A549 (cell line): ENCODE measurements at regions not wholly inside any gene's neighbourhood (a gene's known extent, or its start where the extent isn't known, plus 50 kb on each side); places are given as distances from the start of the nearest gene placed in this dataset.

Experiments used
- ATAC-seq, 2 experiments: fragments of 200-7000 bp in 1 of 2; fragments of >200 bp in 1 of 2; cut with Nextera tagmentation in 1 of 2; cut with Tn5 transposase in 1 of 2; 3 replicates each; pipeline versions ENCODE4 v1.8.0 to v1.9.1; 2018 to 2020; ENCODE audit warnings: mild to moderate bottlenecking in 1 of 2, moderate library complexity in 1 of 2
- CTCF ChIA-PET: fragments of 300-600 bp; sonication (Branson Sonifier 250); formaldehyde crosslinking; extraction: SDS; loops from one replicate; lab custom pipeline; 2021; ENCODE audit warnings: antibody characterized with exemption, inconsistent platforms; lab: Yijun Ruan, JAX
- POLR2A ChIA-PET: fragments of 350-600 bp; formaldehyde crosslinking; extraction: SDS; loops from one replicate; lab custom pipeline; 2021; ENCODE audit warnings: antibody characterized with exemption, inconsistent platforms; lab: Yijun Ruan, JAX
- DNase-seq, 2 experiments: peaks; one replicate each; pipeline versions ENCODE4 v3.0.0 to v3.0.0-alpha.2; 2011 to 2016; ENCODE audit warnings: low read depth in 1 of 2, low spot score in 1 of 2
- FAIRE-seq: peaks from 2 replicates; lab custom pipeline; 2011; peaks lifted over from hg19 to GRCh38; lab: Jason Lieb, UNC
- H3K27ac ChIP-seq, 2 experiments: fragments of >200 bp; sonication (Bioruptor Twin); formaldehyde crosslinking; 3 replicates each; pipeline ENCODE4 v1.5.1; 2016 to 2017
- H3K4me1 ChIP-seq: fragments of >200 bp; sonication (Bioruptor Twin); formaldehyde crosslinking; 3 replicates; pipeline ENCODE4 v1.6.1; 2016
- H3K4me2 ChIP-seq: fragments of >200 bp; sonication (Bioruptor Twin); formaldehyde crosslinking; 3 replicates; pipeline ENCODE4 v1.6.1; 2016
- H3K4me3 ChIP-seq: fragments of >200 bp; sonication (Bioruptor Twin); formaldehyde crosslinking; 3 replicates; pipeline ENCODE4 v1.5.1; 2016
- H3K9me3 ChIP-seq: fragments of >200 bp; sonication (Bioruptor Twin); formaldehyde crosslinking; 3 replicates; pipeline ENCODE4 v1.6.1; 2016
- ATOH8 ChIP-seq: fragments of 250-450 bp; sonication (Bioruptor Pico); IDR thresholded peaks from 2 replicates; pipeline ENCODE4 v1.5.0; 2020; ENCODE audit warnings: low read depth, mild to moderate bottlenecking, moderate library complexity
- BCL3 ChIP-seq: fragments of >200 bp; sonication (Bioruptor Twin); formaldehyde crosslinking; IDR thresholded peaks from 3 replicates; pipeline ENCODE4 v1.6.1; 2016
- CBX2 ChIP-seq: fragments of 200-600 bp; sonication (generic); IDR thresholded peaks from 2 replicates; pipeline ENCODE4 v1.6.1; 2016; ENCODE audit warnings: low read depth, mild to moderate bottlenecking, borderline replicate concordance
- CBX8 ChIP-seq: fragments of 200-600 bp; sonication (generic); IDR thresholded peaks from 2 replicates; pipeline ENCODE4 v1.6.1; 2016
- CEBPB ChIP-seq, 2 experiments: fragments of >200 bp in 1 of 2; sonication (Bioruptor Twin) in 1 of 2; formaldehyde crosslinking in 1 of 2; IDR thresholded peaks; 2 replicates each; pipeline ENCODE4 v1.6.1; 2012 to 2016
- CHD4 ChIP-seq: fragments of 200-600 bp; sonication (generic); IDR thresholded peaks from 2 replicates; pipeline ENCODE4 v1.6.1; 2016; ENCODE audit warnings: antibody characterized with exemption, mild to moderate bottlenecking, borderline replicate concordance
- EHMT2 ChIP-seq: fragments of 200-600 bp; sonication (generic); IDR thresholded peaks from 2 replicates; pipeline ENCODE4 v1.6.1; 2016; ENCODE audit warnings: antibody characterized with exemption, low read depth, mild to moderate bottlenecking, moderate library complexity
- EP300 ChIP-seq, 2 experiments: fragments of >200 bp; sonication (Bioruptor Twin); formaldehyde crosslinking; IDR thresholded peaks; 2 replicates in 1 of 2; 3 replicates in 1 of 2; pipeline ENCODE4 v1.6.1; 2016 to 2017
- ESRRA ChIP-seq: fragments of 150-350 bp; IDR thresholded peaks from 2 replicates; pipeline ENCODE4 v1.6.1; 2014; ENCODE audit warnings: mild to moderate bottlenecking, low read length, borderline replicate concordance
- FOSB ChIP-seq: fragments of 250-450 bp; sonication (Bioruptor Pico); IDR thresholded peaks from 2 replicates; pipeline ENCODE4 v1.5.0; 2020; ENCODE audit warnings: mild to moderate bottlenecking, moderate library complexity
- FOSL2 ChIP-seq, 2 experiments: fragments of 450-650 bp in 1 of 2; fragments of >200 bp in 1 of 2; sonication (Bioruptor Twin) in 1 of 2; formaldehyde crosslinking; IDR thresholded peaks; 2 replicates each; pipeline versions ENCODE4 v1.5.0 to v1.6.1; 2016 to 2020; ENCODE audit warnings: mild to moderate bottlenecking in 1 of 2, moderate library complexity in 1 of 2
- HEYL ChIP-seq: fragments of 250-450 bp; sonication (Bioruptor Pico); IDR thresholded peaks from 2 replicates; pipeline ENCODE4 v1.8.0; 2021; ENCODE audit warnings: mild to moderate bottlenecking, moderate library complexity
- HMGXB4 ChIP-seq: fragments of 250-450 bp; sonication (Bioruptor Pico); IDR thresholded peaks from 2 replicates; pipeline ENCODE4 v1.5.0; 2021; ENCODE audit warnings: mild to moderate bottlenecking, moderate library complexity, borderline replicate concordance
- HOXA7 ChIP-seq: fragments of 250-450 bp; sonication (Bioruptor Pico); IDR thresholded peaks from 2 replicates; pipeline ENCODE4 v1.5.0; 2020; ENCODE audit warnings: mild to moderate bottlenecking, moderate library complexity
- HOXB13 ChIP-seq: fragments of 250-450 bp; sonication (Bioruptor Pico); IDR thresholded peaks from 2 replicates; pipeline ENCODE4 v1.5.0; 2020; ENCODE audit warnings: low read depth, mild to moderate bottlenecking, moderate library complexity
- HOXB5 ChIP-seq: fragments of 250-450 bp; sonication (Bioruptor Pico); IDR thresholded peaks from 2 replicates; pipeline ENCODE4 v1.5.0; 2020; ENCODE audit warnings: mild to moderate bottlenecking, moderate library complexity
- JUN ChIP-seq, 2 experiments: fragments of >200 bp; sonication (Bioruptor Twin); formaldehyde crosslinking; IDR thresholded peaks; 2 replicates in 1 of 2; 3 replicates in 1 of 2; pipeline ENCODE4 v1.6.1; 2016 to 2017
- JUNB ChIP-seq: fragments of >200 bp; sonication (Bioruptor Twin); formaldehyde crosslinking; IDR thresholded peaks from 2 replicates; pipeline ENCODE4 v1.6.1; 2016
- KDM1A ChIP-seq: fragments of 200-600 bp; sonication (generic); IDR thresholded peaks from 2 replicates; pipeline ENCODE4 v1.6.1; 2016; ENCODE audit warnings: low read depth, mild to moderate bottlenecking
- NPAS2 ChIP-seq: fragments of 250-450 bp; sonication (Bioruptor Pico); IDR thresholded peaks from 2 replicates; pipeline ENCODE4 v1.8.0; 2022; ENCODE audit warnings: mild to moderate bottlenecking, moderate library complexity, borderline replicate concordance
- PHF8 ChIP-seq: fragments of 200-600 bp; sonication (generic); IDR thresholded peaks from 2 replicates; pipeline ENCODE4 v1.6.1; 2016; ENCODE audit warnings: low read depth, mild to moderate bottlenecking, antibody characterized with exemption, moderate library complexity, borderline replicate concordance
- RARB ChIP-seq: fragments of 250-450 bp; sonication (Bioruptor Pico); IDR thresholded peaks from 2 replicates; pipeline ENCODE4 v1.8.0; 2021; ENCODE audit warnings: mild to moderate bottlenecking, moderate library complexity
- SMC3 ChIP-seq: fragments of >200 bp; sonication (Bioruptor Twin); formaldehyde crosslinking; IDR thresholded peaks from 3 replicates; pipeline ENCODE4 v1.6.1; 2018; ENCODE audit warnings: inconsistent platforms
- TP53 ChIP-seq: fragments of 250-450 bp; sonication (Bioruptor Pico); IDR thresholded peaks from 2 replicates; pipeline ENCODE4 v1.5.0; 2021; ENCODE audit warnings: mild to moderate bottlenecking, moderate library complexity
- USF2 ChIP-seq: fragments of 450-650 bp; IDR thresholded peaks from 2 replicates; pipeline ENCODE4 v1.6.1; 2014; ENCODE audit warnings: antibody characterized with exemption
- ZFP36 ChIP-seq: fragments of 450-650 bp; IDR thresholded peaks from 2 replicates; pipeline ENCODE4 v1.6.1; 2014; ENCODE audit warnings: borderline replicate concordance; ENCODE audit not compliant: partially characterized antibody
- ZNF302 ChIP-seq: fragments of 250-450 bp; sonication (Bioruptor Pico); IDR thresholded peaks from 2 replicates; pipeline ENCODE4 v1.9.0; 2021; ENCODE audit warnings: inconsistent platforms, mild to moderate bottlenecking, moderate library complexity
- ZSCAN20 ChIP-seq: fragments of 250-450 bp; sonication (Bioruptor Pico); IDR thresholded peaks from 2 replicates; pipeline ENCODE4 v1.8.0; 2022; ENCODE audit warnings: mild to moderate bottlenecking, moderate library complexity
- WGBS: methylation state at CpG from one replicate; pipeline ENCODE4 v1.1.6; 2017; ENCODE audit errors: missing lambda C conversion rate; 5-methylcytosine and 5-hydroxymethylcytosine counted together

GRCh38 chr2:181308766-181309515 is 148.2 kb upstream of the ITGA4 start (continued):
- TF ChIP-seq ZSCAN20 (CRISPR knock-in tag): no peak
- no peak for TF ChIP-seq JUNB
- TF ChIP-seq ATOH8 (CRISPR knock-in tag): no peak
- no peak for TF ChIP-seq SMC3

GRCh38 chr2:181309586-181309985 is 147.6 kb upstream of the ITGA4 start:
- POLR2A ChIA-PET: no interaction called here
- no peaks in the 10 kb centered on the region for H3K9me3 ChIP-seq
- H3K4me3 ChIP-seq: no peak overlapping the region
- H3K4me2 ChIP-seq: no peak overlapping the region
- FAIRE-seq: no peak
- CTCF ChIA-PET: no interaction called here
- no peak for DNase-seq
- TF ChIP-seq HMGXB4 (CRISPR knock-in tag) (no peak), FOSL2 (IDR thresholded peaks at IDR 0.05) (no peak), FOSL2 (CRISPR knock-in tag; IDR thresholded peaks at IDR 0.05) (no peak), ESRRA (no peak), ZFP36 (no peak), TP53 (CRISPR knock-in tag) (no peak), FOSB (CRISPR knock-in tag) (no peak), HOXA7 (CRISPR knock-in tag) (no peak), BCL3 (no peak), USF2 (no peak), ATOH8 (CRISPR knock-in tag) (no peak)
- ATAC-seq: no peak
- WGBS: 61% methylated on average over 4 of the region's 4 CpGs
- H3K4me1 ChIP-seq: 0 out of 3 replicates have a peak, but pooled peaks cover 6% of the 10 kb centered on the region
- no peak overlapping the region for H3K27ac ChIP-seq

- POLR2A ChIA-PET: no interaction called here
- ATAC-seq: no peak
Measured at GRCh38 chr2:181310967-181311366, 146.2 kb upstream of the ITGA4 start.

More at GRCh38 chr2:181310967-181311366, 146.2 kb upstream of the ITGA4 start:
- CTCF ChIA-PET: interaction anchor here (0.6 to 0.7 kb wide), 2 partner anchors 161 to 183 kb away, joined by 3 to 4 read pairs; no protein-coding TSS in a partner anchor
- DNase-seq: no peak
- WGBS: 79% methylated on average over 1 of the region's 1 CpG
- H3K9me3 ChIP-seq: no peaks in the 10 kb centered on the region
- no peak overlapping the region for H3K27ac ChIP-seq
- FAIRE-seq: no peak
- H3K4me1 ChIP-seq: 0 out of 3 replicates have a peak, but pooled peaks cover 6% of the 10 kb centered on the region
- H3K4me3 ChIP-seq: no peak overlapping the region
- TF ChIP-seq RARB (CRISPR knock-in tag) (no peak), ZFP36 (no peak), NPAS2 (CRISPR knock-in tag) (no peak), HOXB5 (CRISPR knock-in tag) (no peak), JUN (IDR thresholded peaks at IDR 0.05) (no peak), CHD4 (no peak), TP53 (CRISPR knock-in tag) (no peak), EHMT2 (no peak), HEYL (CRISPR knock-in tag) (no peak), EP300 (IDR thresholded peaks at IDR 0.05) (no peak), CBX8 (no peak), HOXA7 (CRISPR knock-in tag) (no peak), HOXB13 (CRISPR knock-in tag) (no peak), ZNF302 (CRISPR knock-in tag) (no peak), KDM1A (no peak), CBX2 (no peak), PHF8 (no peak), CEBPB (IDR thresholded peaks at IDR 0.05) (no peak)
- H3K4me2 ChIP-seq: no peak overlapping the region
